ELR (cell line): ENCODE measurements at regions not wholly inside any gene's neighbourhood (a gene's known extent, or its start where the extent isn't known, plus 50 kb on each side); places are given as distances from the start of the nearest gene placed in this dataset.
"Not testable (repeated sequence)": the region's sequence is repeated elsewhere in the genome, so short reads cannot be mapped to it uniquely, and the experiment has no call there.

Experiments used
- DNase-seq: peaks from one replicate; pipeline ENCODE4 v3.0.0-alpha.2; 2015; ENCODE audit warnings: low read depth

- no peak for DNase-seq
Observed at GRCh38 chr2:224109751-224110150, 70.7 kb upstream of the SERPINE2 start.

- no peak for DNase-seq
Observed at GRCh38 chr2:224106794-224107193, 67.7 kb upstream of the SERPINE2 start.

DNA sequence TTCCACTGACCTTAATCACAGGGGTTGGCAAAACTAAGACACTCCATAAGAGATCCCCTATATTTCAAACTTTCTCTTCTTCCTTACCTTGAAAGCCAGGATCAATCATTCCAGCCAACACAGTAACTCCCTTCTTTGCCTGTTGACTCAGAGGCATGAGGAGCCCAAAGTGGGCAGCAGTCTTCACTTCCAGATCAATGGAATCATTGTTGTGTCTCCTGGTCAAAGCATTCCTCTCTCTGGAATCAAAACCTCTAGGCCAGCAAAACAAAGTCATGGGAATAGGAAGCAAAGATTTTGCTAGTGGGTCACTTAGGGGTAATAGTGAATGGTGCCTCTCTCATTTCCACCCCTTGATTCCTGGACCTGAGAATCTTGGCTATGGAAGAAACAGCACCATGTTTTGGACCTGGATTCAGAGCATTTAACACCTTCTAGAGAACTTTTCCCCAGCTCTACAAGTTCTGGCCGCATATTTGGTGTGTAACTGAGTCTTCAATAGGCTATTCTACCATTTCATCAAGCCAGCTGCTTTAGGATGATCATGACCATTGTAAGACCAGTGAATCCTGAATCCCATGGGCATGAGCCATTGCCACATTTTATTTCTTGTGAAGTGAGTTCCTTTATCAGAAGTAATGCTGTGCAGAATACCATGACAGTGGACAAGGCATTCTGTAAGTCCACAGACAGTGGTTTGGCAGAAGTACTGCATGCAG, 65.7 kb upstream of the SERPINE2 start:
- peak; percentile 21 for DNase-seq

DNA sequence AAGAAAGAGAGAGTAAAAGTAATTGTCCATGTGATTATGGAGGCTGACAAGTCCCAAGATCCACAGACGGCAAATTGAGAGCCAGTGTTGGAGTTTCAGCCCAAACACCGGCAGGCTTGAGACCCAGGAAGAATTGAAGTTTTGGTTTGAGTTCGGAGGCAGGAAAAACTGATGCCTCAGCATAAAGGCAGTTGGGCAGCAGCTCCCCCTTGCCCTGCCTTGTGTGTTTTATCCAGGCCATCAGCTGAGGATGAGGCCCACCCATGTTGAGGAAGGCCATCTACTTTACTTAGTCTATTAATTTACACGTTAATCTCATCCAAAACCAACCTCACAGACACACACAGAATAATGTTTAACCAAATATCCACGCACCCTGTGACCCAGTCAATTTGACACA, 64.6 kb upstream of the SERPINE2 start:
- no peak for DNase-seq

DNA sequence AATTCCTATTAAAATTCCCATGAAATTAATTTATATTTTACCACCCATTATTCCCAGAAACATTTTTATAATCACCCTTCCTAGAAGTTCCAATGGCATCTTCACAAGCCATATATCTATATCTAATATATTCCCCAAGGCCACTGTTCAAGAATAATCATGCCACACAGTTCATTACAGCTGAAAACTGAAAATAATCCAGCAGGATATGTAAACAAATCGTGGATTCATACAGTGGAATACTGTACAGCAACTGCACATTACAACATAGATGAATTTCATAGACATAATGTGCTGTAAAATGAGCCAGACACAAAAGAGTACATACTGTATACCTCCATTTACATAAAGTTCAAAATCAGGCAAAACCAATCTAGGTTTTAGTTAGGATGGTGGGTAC, 63.9 kb upstream of the SERPINE2 start:
- DNase-seq: no peak

- DNase-seq: peak; percentile 95
Observed at GRCh38 chr2:224101820-224102630, 62.9 kb upstream of the SERPINE2 start.

DNA sequence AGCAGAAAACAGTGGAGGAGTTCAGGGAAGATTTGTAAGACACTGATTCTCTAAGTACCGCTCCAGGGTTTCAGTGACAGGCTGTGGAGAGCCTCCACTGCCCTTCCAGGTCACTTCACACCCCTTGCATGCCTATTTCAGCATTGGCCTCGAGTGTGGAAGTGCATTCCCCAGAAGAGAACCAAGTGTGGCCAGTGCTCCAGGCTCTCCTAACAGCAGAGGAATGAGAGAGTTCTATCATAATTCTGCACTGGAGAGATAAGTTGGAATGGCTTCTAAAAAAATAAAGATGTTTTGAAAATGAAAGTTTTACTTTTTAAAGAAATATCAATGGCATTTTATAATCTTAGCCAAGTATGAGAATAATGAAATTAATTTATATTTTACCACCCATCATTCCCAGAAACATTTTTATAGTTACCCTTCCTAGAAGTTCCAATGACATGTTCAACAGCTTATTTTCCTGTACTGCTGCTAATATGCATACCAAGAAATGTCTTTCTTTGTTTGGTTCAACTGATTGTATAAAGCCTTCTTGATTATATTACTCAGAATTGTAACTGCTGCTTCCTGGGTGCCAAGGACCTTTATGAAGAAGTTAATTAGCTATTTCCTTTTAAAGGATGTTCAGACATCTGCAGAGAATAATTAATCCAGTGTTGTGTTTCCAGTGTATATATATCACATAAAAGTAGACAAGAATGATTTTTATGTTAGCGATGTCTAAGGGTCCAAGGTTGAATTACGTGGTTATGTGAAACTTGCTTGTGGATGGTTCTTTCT, 61.0 kb upstream of the SERPINE2 start:
- DNase-seq: no peak

GRCh38 chr2:224098481-224099230, 59.6 kb upstream of the SERPINE2 start:
- no peak for DNase-seq

DNA sequence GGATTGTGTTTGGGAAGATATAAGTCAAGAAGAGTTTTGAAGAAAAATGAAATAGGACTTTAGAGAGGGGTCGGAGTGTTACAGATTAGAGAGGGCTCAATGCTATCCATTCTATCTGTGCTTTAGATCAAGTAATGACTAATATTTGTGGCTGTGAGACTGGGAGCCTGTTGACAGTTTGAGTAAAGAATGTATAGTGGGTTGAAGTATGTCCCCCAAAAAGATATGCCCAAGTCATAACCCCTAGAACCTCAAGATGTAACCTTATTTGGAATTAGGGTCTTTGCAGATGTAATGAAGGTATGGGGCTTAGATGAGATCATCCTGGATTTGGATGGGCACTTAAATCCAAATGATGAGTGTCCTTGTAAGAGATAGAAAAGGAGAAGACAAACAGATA, 55.3 kb upstream of the SERPINE2 start:
- no peak for DNase-seq

GRCh38 chr2:224091671-224092070, 52.6 kb upstream of the SERPINE2 start:
- not testable (repeated sequence) for DNase-seq

DNA sequence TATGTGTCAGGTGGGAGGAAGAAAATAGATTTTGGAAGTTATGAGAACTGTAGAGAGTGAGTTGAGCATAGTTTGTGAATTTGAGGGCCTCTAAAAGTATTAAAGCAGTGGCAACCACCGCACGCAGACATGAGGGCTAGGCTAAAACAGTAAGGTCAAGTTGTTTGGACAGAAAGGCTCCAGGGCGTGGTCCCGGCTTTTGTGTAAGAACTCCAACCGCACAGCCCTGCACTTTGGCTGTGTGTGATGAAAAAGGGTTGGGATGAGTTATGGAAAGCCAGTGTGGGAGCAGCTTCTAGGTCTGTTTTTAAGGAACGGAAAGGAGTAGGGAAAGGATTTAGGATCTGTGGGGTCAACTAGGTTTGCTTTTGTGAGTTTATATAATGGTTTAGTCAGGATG, 50.5 kb upstream of the SERPINE2 start:
- DNase-seq: not testable (repeated sequence)
